GM18870 (cell line): ENCODE measurements at regions not wholly inside any gene's neighbourhood (a gene's known extent, or its start where the extent isn't known, plus 50 kb on each side); places are given as distances from the start of the nearest gene placed in this dataset.

ENCODE experiments used
- ATAC-seq: cut with Tn5 transposase; IDR thresholded peaks from one replicate; pipeline ENCODE4 v1.9.1; 2021; ENCODE audit warnings: moderate library complexity; ENCODE audit not compliant: unreplicated experiment

- no peak for ATAC-seq
These were observed 191.9 kb upstream of the FN1 start for GRCh38 chr2:215627771-215628170.

DNA sequence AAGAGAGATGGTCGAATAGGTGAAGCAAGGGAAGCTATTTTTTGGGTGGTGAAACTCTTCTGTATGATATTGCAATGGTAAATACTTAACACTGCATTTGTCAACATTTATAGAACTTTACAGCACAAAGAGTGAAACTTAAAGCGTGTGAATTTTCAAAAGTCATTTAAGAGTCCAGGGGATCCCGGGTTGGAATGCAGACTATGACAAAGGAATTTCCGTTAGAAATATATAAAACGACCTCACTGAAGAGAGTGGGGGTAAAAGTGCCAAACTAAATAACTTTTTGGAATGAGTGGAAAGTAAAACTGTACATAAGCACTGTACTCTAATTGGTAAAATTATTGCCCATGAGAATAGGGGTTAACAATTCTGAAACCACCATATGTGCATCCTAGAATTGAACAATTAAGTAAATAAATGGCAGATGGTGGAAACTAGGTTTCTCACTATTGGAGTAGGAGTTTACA, 191.0 kb upstream of the FN1 start:
- no peak for ATAC-seq

GRCh38 chr2:215626063-215626462, 190.2 kb upstream of the FN1 start:
- no peak for ATAC-seq

DNA sequence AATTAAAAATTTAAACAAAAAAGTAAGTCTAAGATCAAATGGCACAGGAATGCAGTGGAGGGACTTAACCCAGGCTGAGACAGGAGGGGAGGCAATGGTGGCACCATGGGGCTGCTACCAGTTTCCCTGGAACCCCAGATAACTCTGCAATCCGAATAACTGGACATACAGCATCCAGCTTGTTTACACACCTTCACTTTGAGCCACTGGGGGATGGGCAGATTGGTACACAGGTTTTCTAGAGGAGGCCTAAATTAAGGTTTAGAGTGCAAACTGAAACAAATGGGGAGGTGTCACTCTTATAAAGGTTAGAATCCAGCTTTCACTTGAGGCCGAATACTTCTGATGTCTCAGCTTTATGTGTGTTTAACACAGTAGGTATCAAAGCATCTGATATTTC, 189.3 kb upstream of the FN1 start:
- no peak for ATAC-seq

- no peak for ATAC-seq
These were observed 188.6 kb upstream of the FN1 start for GRCh38 chr2:215624423-215624829.

GRCh38 chr2:215622837-215623236, 187.0 kb upstream of the FN1 start:
- no peak for ATAC-seq

DNA sequence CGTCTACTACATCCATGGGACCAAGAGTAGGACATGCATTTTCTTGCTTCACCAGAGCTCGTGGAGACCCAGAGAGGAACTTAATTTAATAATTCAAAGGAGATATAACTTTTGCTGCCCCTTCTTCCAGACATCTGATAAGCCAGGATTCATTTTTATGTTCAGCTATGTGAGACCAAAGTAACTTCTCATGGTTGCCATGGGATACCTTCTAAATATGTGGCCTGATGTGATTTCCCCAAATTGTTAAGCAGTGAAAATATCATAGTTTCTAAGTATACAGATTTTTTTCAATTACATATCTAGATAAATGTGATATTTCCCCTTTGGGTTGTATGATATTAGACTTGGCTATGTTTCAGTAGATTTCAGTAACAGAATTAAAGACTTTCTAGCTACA, 185.5 kb upstream of the FN1 start:
- no peak for ATAC-seq

GRCh38 chr2:215620528-215620927, 184.7 kb upstream of the FN1 start:
- ATAC-seq = no peak

DNA sequence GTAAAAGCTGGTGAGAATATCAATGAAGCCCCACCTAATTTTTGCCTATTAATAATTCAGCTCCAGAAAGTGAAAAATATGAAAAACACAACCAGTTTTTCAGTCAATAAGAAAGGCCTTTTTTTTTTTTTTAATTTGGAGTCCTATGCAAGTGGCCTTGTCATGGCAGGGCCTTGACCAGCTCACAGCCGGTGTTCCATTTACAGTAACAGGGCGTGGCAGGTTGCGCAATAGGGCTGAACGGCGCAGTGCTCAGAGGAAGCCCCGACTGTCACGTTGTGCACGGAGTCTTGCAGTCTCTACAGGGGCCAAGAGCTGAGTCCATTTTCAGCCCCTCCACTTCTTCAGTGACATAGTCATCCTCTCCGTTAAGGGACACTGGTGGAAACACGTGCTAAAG, 184.1 kb upstream of the FN1 start:
- no peak for ATAC-seq

- no peak for ATAC-seq
These were observed 183.4 kb upstream of the FN1 start for GRCh38 chr2:215619022-215619958.

DNA sequence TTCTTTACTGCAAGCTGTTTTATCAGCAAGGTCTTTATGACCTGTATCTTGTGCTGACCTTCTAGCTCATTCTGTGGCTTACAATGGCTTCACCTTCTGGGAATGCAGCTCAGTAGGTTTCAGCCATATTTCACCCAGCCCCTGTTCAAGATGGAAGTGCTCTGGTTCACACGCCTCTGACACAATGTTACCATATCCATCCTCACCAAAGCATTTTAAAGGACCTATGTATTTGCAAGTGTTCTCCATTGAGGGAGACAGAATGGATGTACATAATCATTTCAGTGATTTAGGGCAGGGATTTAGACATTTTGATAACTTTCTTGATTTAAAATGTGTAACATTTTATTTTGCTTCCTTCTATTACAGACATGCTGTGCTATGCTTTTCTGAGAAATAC, 182.3 kb upstream of the FN1 start:
- no peak for ATAC-seq

- ATAC-seq = no peak
These were observed 181.4 kb upstream of the FN1 start for GRCh38 chr2:215617060-215617824.

- ATAC-seq = no peak
These were observed 179.9 kb upstream of the FN1 start for GRCh38 chr2:215615803-215616174.

DNA sequence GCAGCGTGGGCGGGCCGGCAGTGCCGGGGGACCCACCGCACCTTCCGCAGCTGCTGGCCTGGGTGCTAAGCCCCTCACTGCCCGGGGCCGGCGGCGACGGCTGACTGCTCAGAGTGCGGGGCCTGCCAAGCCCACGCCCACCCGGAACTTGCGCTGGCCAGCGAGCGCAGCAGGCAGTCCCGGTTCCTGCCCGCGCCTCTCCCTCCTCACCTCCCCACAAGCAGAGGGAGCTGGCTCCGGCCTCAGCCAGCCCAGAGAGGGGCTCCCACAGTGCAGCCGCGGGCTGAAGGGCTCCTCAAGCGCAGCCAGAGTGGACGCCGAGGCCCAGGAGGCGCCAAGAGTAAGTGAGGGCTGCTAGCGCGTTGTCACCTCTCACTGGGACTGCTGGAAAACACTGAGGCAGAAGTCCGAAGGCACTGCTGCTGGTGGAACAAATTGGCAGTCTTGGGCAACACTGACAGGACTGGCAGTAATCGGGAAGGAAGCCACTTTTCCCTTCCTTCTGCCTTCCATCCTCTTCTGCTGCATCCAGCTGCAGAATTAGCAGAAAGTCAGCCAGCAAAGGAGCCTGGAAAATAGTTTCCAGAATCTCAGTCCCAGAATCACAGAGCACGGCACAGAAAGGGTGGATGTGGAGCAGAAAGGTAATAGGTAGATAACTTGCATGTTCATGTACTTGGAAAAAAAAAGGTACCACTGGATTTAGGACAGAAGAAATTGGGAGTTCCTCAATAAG, 179.4 kb upstream of the FN1 start:
- ATAC-seq = no peak

DNA sequence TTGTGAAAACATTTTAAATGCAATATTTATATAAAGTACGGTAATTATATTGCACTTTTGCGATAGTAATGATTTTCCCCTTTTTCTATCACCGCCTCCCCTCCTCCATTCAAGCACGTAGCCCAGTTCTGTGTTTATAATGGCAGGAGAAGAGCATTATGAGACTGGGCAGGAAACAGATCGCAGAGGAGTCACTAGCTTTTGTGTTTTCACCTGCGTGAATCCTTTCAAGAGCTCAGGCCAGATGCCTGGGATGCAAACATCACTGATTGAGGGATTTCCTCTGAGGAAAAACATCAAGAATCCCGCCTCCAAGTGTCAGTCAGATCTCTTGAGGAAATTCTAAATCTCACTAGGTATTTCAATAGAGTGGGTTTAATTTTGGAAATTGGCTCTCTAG, 178.4 kb upstream of the FN1 start:
- no peak for ATAC-seq

GRCh38 chr2:215613888-215614287, 178.0 kb upstream of the FN1 start:
- no peak for ATAC-seq

DNA sequence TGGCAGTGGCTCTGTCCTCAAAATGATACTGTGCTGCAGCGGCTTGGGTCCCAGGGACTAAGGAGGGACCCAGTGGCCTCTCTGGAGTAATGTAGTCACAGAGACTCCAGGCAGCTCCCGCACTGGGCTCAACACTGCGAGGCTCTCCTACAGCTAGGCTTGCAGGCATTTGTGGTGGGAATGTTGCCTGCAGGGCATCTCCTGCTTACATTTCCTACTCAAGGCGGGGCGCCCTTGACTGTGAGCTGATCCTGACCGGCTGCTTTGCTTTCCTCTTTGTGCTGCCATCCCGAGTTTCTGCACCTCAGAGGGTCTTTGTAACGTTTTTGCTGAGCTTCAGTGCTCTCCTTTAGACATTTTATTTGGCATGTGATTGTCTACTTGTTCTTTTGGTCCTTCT, 177.4 kb upstream of the FN1 start:
- no peak for ATAC-seq

GRCh38 chr2:215612786-215613185, 176.9 kb upstream of the FN1 start:
- ATAC-seq = no peak

GRCh38 chr2:215611609-215612386, 175.9 kb upstream of the FN1 start:
- peak; percentile 49 for ATAC-seq
